NCI-H345 treated with DMSO at 0.1 percent for 48 hours (cell line): ENCODE measurements at regions not wholly inside any gene's neighbourhood (a gene's known extent, or its start where the extent isn't known, plus 50 kb on each side); places are given as distances from the start of the nearest gene placed in this dataset.

Experiments used
- DNase-seq: peaks from one replicate; lab custom pipeline; 2025; ENCODE audit not compliant: unreplicated experiment; lab: John Stamatoyannopoulos, UW

DNA sequence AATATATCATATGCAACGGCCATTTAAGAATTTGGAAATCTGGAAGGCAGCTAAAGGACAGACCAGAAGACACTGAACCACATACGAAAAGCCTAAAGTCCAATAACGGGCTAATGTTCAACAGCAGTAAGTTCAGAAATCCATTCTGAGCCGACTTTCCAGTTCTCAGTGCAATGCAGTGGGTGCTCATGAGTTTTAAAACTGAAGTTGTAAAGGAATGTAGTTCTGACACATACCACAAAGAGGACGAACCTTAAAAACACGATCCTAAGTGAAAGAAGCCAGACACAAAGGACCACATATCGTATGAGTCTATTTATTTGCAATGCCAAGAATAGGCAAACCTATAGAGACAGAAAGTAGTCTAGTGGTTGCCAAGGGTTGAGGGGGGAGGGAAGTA, 278.3 kb upstream of the ZFHX3 start:
- no peak for DNase-seq

- DNase-seq: no peak
Observed at GRCh38 chr16:73323880-73324279, 276.0 kb upstream of the ZFHX3 start.

GRCh38 chr16:73322856-73323255, 274.9 kb upstream of the ZFHX3 start:
- no peak for DNase-seq

GRCh38 chr16:73321853-73322252, 273.9 kb upstream of the ZFHX3 start:
- no peak for DNase-seq

DNA sequence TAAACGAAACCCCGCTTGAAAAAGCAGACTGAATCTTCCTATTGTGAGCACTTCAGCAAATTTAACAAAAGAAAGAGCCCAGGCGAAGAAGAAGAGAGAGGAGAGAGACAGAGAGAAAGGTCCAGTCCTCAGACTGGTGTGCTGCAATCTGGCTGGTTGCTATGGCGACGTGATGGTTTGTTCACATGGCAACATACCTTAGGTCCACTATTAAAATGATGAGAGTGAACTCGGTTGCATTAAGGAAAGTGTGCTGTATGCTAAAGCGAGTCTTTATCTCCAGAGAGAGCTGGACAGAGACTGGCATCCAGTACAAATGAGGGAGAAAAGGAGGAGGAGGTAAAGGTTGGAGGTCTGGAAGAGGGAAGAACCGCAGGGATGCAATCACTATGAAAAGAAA, 271.8 kb upstream of the ZFHX3 start:
- DNase-seq: no peak

- no peak for DNase-seq
Observed at GRCh38 chr16:73319261-73319660, 271.3 kb upstream of the ZFHX3 start.

DNA sequence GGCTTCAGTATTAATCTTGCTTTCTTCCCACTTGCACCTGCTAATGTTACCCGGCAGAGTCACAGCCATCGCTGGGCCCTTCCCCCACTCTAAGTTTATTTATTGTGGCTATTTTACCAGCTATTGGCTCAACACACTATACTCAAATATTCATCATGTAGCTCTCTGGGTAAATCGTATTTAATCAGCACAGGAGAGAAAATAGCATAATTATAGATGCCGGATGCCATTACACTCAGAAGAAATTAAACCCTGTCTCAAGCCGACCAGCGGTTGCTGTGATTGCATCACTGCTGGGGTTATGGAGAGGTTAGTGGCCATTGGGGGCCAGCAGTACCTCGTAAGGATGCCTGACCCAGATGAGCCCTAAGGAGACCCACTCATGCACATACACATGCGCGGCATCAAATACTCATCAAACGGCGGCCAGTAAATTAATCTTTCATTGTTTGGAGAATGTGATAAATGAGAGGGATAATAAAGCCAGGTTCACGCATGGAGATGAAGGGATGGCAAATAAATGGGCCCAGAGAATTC, 269.5 kb upstream of the ZFHX3 start:
- DNase-seq: no peak

DNA sequence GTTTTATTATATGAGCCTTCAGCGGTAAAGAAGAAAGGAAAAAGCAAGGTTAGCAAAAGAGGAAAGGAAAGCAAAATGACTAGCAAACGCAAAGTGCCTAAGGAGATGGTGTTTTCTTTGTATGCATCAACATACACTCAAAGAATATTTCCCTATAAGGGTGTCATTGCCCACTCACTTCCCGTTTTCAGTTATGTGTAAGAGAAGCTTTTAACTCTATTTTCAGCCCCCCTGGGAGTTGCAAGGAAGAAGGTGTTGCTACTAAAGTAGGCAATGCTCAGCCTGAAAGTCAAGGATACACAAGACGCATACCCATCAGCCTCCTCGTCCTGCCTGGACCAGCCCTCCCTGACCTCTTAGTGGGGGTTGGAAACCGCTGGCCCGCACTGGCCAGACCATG, 267.7 kb upstream of the ZFHX3 start:
- DNase-seq: no peak

DNA sequence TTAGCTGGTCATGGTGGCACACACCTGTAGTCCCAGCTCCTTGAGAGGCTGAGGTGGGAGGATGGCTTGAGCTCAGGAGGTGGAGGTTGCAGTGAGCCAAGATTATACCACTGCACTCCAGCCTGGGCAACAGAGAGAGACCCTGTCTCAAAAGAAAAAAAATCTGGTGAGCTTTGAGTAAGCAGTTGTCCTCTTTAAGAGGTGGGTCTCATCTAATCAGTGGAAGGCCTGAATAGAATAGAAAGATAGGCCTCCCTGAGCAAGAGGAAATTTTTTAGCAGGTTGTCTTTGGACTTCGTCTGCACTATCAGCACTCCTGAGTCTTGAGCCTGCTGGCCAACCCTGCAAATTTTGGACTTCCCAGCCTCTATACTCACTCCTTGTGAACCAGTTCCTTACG, 266.0 kb upstream of the ZFHX3 start:
- no peak for DNase-seq

DNA sequence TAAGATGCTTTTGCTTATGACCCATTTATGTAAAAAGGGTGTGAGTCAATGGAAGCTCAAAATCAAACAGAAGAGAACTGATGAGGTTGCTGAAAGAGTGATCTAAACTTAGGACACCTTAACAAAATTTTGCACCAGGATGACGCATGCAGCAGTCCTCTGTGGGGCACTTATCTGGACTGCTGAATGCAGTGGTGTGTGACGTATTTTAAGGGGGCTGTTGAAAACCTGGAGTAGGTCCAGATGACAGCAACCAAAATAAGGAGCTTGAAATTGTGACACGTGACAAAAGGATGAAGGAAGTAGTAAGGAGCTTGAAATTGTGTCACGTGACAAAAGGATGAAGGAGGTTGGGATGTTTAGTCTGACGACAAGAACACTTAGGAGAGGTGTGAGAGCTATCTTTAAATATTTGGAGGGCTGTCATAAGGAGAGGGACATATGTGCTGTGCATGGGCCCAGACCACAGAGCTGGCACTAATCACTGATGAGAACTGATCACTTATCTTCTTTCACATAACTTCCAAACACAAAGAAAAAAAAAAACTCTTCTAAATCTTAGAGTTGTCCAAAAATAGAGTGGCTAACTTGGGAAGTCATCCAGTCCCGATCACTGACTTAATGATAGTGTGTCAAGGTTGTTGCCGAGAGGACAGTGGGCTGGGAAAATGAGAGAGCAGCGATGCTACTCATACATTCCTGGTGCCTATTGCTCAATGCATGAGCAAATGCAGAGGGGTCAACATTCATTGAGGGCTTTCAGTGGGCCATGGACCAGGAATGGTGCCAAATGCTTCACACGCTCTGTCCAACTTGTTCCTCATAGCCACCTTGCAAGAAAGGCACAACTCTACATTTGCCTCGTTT, 264.2 kb upstream of the ZFHX3 start:
- no peak for DNase-seq

- DNase-seq: no peak
Observed at GRCh38 chr16:73308771-73309170, 260.8 kb upstream of the ZFHX3 start.

GRCh38 chr16:73306901-73307413, 259.0 kb upstream of the ZFHX3 start:
- no peak for DNase-seq

DNA sequence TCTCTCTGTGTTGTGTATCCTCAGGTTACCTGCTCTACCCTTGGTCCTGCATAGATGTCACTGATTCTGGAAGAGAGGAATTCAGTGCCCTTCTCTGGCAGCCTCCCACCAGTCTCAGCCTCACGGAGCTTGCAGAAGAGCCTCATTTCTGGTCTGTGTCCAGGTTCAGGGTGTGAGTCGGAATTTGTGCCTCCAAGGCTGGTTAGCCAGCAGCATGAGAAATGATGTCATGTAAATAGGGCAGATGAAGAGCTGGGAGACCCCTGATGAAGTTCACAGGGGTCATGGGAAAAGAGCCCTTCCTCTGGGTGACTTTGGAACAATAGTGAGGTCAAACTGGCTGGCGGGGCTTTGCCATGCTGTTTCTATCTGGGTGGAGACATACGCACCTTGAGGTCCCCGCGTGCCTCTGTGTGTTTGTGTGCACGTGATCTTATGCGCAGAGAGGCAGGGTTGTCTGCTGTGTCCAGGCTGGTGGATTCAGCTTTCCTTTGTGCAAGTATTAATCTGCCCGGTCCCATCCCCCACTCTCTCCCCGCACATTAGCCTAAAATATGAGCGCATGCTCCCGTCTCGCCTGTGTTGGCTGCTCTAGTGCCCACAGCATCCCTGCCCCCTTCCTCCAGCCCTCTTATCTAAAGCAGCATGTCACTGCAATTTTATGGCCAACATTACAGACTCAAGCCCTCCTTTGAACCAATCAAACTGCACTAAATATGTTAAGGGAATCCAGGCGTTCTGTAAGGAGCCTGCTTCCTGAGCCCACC, 256.3 kb upstream of the ZFHX3 start:
- DNase-seq: no peak

- no peak for DNase-seq
Observed at GRCh38 chr16:73302942-73303341, 255.0 kb upstream of the ZFHX3 start.

GRCh38 chr16:73301984-73302383, 254.1 kb upstream of the ZFHX3 start:
- DNase-seq: no peak

GRCh38 chr16:73299346-73299745, 251.4 kb upstream of the ZFHX3 start:
- no peak for DNase-seq

- DNase-seq: no peak
Observed at GRCh38 chr16:73298562-73298961, 250.6 kb upstream of the ZFHX3 start.

DNA sequence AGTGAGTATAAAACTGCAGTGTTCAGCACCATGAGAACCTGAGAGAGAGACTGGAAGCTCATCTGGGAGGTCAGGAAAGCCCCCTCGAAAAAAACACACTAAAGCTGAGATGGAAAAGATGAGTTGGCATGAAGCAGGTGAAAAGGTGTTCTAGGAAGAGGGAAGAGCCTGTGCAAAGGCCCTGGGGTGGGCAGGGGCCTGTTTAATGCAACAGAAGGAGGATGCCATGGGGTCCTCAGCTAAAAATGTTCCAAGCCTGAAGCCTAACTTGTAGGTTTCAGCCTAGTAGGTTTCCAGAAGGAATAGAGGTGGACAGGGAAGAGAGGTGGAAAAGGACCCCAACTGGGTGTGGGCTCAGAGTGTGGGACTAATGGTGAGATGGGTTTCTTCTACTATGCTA, 242.3 kb upstream of the ZFHX3 start:
- no peak for DNase-seq

GRCh38 chr16:73289232-73289631, 241.3 kb upstream of the ZFHX3 start:
- DNase-seq: no peak

GRCh38 chr16:73288520-73288919, 240.6 kb upstream of the ZFHX3 start:
- no peak for DNase-seq

DNA sequence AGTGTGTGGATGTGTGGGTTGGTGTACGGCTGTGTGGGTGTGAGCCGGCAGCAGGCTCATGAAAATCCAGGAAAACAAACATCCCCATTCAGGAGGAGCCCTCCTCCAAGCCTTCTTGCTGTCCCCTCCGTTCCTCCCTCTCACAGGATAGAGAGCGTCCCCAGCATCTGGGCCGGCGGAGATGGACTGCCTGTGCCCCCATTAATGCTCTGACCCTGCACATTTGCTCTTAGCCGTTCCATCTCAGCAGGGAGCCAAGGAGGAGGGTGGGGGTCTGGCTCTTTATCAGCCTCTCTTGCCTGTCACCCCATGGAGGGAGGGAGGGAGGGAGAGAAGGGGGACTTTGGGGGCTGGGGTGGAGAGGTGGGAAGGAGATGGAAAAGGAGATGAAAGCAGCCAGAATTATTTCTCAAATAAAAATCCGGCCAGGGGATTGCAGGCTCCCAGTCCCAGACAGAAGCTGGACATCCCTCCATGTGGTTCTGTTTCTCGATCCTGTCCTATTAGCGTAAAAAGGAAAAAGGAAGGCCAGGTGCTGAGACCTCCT, 240.0 kb upstream of the ZFHX3 start:
- DNase-seq: no peak
